Duodenal mucosa (tissue), 2 donors: ENCODE measurements at regions not wholly inside any gene's neighbourhood (a gene's known extent, or its start where the extent isn't known, plus 50 kb on each side); places are given as distances from the start of the nearest gene placed in this dataset.
"Not testable (repeated sequence)": the region's sequence is repeated elsewhere in the genome, so short reads cannot be mapped to it uniquely, and the experiment has no call there.

Source experiments
- H3K27ac ChIP-seq: one replicate; pipeline ENCODE4 v1.7.0; 2013; ENCODE audit warnings: low read depth, low read length
- H3K27me3 ChIP-seq, 2 donors: one replicate each; pipeline ENCODE4 v1.7.0; 2013; ENCODE audit warnings: low read length in 2 of 2, control low read depth in 1 of 2; ENCODE audit not compliant: insufficient read depth in 2 of 2, control insufficient read depth in 1 of 2
- H3K36me3 ChIP-seq, 2 donors: one replicate each; pipeline ENCODE4 v1.7.0; 2013; ENCODE audit warnings: low read length in 2 of 2, control low read depth in 1 of 2; ENCODE audit not compliant: insufficient read depth in 2 of 2, control insufficient read depth in 1 of 2
- H3K4me1 ChIP-seq, 2 donors: one replicate each; pipeline ENCODE4 v1.7.0; 2013; ENCODE audit warnings: low read length in 2 of 2, control low read depth in 1 of 2; ENCODE audit not compliant: insufficient read depth in 2 of 2, control insufficient read depth in 1 of 2
- H3K4me3 ChIP-seq, 2 donors: one replicate each; pipeline ENCODE4 v1.7.0; 2013; ENCODE audit warnings: low read length in 2 of 2, low read depth in 1 of 2
- H3K9ac ChIP-seq, 2 donors: one replicate each; pipeline ENCODE4 v1.7.0; 2013; ENCODE audit warnings: low read length in 2 of 2, low read depth in 1 of 2
- H3K9me3 ChIP-seq, 2 donors: one replicate each; pipeline ENCODE4 v1.7.0; 2013; ENCODE audit warnings: low read length in 2 of 2, control low read depth in 1 of 2; ENCODE audit not compliant: control insufficient read depth in 1 of 2

DNA sequence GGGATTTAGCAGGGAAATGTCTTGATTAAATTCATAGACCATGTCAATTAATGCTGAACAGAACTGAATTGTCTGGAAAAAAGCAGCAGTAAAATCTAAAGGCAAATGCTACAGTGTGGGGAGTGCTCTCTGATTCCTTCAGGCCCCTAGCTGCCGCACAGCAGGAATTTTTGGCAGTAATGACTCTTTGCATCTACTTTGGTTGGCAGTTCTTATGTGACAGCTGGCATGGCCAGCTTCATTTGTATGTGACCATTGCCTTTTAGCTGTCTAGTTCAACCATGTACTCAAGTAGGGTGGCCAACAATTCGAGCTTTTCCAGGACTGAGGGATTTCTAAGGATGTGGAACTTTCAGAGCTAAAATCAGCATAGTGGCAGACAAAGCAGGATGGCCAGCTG is 499.1 kb upstream of the MAN1A1 start:
- Histone ChIP-seq H3K4me1 (no peaks in the 10 kb centered on the region), H3K4me3 (no peak overlapping the region), H3K9me3 (no peaks in the 10 kb centered on the region), H3K27me3 (no peaks in the 10 kb centered on the region), H3K27ac (no peak overlapping the region), H3K36me3 (no peaks in the 10 kb centered on the region), H3K9ac (no peak overlapping the region)

DNA sequence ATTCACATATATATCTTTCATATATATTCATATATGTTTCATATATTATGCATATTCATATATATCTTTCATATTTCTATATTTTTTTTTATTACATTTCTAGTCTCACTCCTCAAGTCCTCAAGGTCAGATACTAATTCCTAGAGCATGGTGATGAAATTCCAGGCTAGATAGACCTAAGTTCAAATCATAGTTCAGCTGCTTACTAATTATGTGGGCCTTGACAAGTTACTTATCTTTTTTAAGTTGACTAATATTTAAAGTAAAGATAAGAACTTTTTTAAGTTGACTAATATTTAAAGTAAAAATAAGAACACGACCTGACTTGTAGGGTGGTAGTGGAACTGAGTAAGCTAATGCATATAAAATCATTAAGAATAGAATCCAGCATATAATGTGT is 495.6 kb upstream of the MAN1A1 start:
- Histone ChIP-seq H3K9ac (no peak overlapping the region), H3K36me3 (no peaks in the 10 kb centered on the region), H3K9me3 (no peaks in the 10 kb centered on the region), H3K4me3 (no peak overlapping the region), H3K27ac (no peak overlapping the region), H3K27me3 (no peaks in the 10 kb centered on the region), H3K4me1 (no peaks in the 10 kb centered on the region)

DNA sequence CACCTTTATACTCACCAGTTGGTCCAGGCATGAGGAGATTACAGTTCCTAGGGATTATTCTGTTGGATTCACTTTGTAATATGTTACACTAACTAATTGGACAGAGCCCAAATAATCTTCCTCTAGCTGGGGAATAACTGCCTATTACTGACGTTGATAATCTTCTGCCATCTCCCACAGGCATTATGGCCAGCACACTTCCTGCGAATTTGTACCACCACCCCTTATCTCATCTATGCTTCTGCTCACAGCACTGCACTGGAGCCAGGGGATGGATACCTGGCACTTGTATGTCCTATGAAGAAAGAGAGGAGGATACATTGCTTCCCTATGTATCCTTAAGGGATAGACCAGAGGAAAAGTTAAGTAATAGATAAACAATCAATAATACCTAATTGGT is 494.8 kb upstream of the MAN1A1 start:
- no peaks in the 10 kb centered on the region for H3K9me3 ChIP-seq
- H3K27me3 ChIP-seq, result no peaks in the 10 kb centered on the region
- H3K9ac ChIP-seq, result no peak overlapping the region
- H3K4me1 ChIP-seq, result no peaks in the 10 kb centered on the region
- no peak overlapping the region for H3K4me3 ChIP-seq
- no peaks in the 10 kb centered on the region for H3K36me3 ChIP-seq
- H3K27ac ChIP-seq, result no peak overlapping the region

DNA sequence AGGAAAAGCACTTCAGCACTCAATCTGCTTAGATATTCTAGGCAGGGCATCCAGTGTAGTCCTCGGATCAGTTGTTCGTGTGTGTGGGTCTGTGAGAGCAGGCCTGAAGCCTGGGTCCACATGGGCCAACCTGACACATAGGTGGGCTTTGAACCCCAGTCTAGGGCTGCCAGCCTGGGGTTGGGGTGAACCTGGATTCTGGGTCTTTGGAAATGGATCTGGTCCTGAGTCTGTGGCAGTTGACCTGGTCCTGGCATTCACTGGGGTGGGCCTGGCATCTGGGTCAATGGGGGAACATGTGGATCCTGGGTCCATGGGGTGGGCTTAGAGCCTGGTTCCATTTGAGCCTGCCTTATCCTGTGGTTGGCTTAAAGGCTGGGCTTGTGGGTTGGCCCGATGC is 492.6 kb upstream of the MAN1A1 start:
- Histone ChIP-seq H3K27ac (no peak overlapping the region), H3K36me3 (no peaks in the 10 kb centered on the region), H3K4me1 (no peaks in the 10 kb centered on the region), H3K4me3 (no peak overlapping the region), H3K9ac (no peak overlapping the region), H3K9me3 (no peaks in the 10 kb centered on the region), H3K27me3 (no peaks in the 10 kb centered on the region)

DNA sequence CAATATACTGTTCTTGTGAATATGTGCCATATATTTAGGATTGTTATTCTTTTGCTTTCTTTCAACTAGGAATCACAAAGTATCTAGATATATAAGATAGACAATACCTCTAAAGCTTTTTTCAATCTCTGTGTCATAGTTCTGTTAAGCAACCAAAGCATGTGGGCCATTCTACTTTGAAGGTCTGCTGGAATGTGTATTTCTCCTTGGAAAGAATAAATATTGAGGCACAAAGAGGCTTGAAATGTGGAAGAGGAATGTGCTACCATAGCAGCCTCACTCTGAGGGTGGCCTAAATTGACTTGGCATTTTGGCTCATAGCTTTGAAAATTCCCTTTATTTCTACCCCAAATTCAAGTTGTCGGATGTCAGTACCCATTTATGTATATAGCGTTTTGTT is 488.5 kb upstream of the MAN1A1 start:
- Histone ChIP-seq H3K27ac (no peak overlapping the region), H3K36me3 (no peaks in the 10 kb centered on the region), H3K4me3 (no peak overlapping the region), H3K9ac (no peak overlapping the region), H3K27me3 (no peaks in the 10 kb centered on the region), H3K4me1 (no peaks in the 10 kb centered on the region), H3K9me3 (no peaks in the 10 kb centered on the region)

DNA sequence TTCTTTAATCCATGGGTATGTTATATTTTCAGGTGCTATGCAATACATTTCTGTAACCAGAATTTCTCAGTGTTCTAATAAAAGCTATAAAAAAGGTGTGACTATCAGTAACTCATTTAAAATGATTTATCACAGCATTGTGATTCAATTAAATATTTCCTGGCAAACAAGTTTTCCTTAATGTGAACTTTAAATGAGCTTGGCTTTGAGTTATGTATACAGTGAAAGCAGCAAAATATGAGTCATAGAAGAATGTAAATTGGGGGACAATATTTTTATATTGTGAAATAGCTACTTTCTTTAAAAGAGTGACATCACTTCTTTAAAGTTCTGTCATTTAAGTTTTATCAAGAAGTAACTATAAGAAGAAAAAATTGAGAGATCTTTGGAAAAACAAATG is 484.9 kb upstream of the MAN1A1 start:
- H3K4me3 ChIP-seq, result no peak overlapping the region
- no peaks in the 10 kb centered on the region for H3K36me3 ChIP-seq
- no peak overlapping the region for H3K27ac ChIP-seq
- H3K9me3 ChIP-seq, result no peaks in the 10 kb centered on the region
- H3K27me3 ChIP-seq, result no peaks in the 10 kb centered on the region
- no peak overlapping the region for H3K9ac ChIP-seq
- H3K4me1 ChIP-seq, result no peaks in the 10 kb centered on the region

DNA sequence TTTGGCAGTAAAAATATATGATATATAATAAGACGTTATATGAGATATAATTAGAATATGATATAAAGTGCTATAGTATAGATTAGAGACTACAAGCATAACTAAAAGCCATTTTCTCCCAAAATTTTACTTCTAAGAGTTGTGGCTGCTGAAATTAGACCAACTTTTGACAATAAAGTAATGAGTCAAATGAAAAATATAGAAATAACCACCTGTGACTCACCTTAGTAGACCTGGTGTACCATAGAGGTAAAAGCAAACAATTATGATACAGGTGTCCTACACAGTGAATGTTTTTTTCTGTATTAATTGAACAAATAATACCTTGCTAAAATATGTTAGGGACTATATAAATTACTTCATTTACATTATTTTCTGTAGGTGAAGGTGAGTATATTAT is 482.9 kb upstream of the MAN1A1 start:
- Histone ChIP-seq H3K4me1 (no peaks in the 10 kb centered on the region), H3K27ac (no peak overlapping the region), H3K36me3 (no peaks in the 10 kb centered on the region), H3K27me3 (no peaks in the 10 kb centered on the region), H3K9me3 (no peaks in the 10 kb centered on the region), H3K4me3 (no peak overlapping the region), H3K9ac (no peak overlapping the region)

DNA sequence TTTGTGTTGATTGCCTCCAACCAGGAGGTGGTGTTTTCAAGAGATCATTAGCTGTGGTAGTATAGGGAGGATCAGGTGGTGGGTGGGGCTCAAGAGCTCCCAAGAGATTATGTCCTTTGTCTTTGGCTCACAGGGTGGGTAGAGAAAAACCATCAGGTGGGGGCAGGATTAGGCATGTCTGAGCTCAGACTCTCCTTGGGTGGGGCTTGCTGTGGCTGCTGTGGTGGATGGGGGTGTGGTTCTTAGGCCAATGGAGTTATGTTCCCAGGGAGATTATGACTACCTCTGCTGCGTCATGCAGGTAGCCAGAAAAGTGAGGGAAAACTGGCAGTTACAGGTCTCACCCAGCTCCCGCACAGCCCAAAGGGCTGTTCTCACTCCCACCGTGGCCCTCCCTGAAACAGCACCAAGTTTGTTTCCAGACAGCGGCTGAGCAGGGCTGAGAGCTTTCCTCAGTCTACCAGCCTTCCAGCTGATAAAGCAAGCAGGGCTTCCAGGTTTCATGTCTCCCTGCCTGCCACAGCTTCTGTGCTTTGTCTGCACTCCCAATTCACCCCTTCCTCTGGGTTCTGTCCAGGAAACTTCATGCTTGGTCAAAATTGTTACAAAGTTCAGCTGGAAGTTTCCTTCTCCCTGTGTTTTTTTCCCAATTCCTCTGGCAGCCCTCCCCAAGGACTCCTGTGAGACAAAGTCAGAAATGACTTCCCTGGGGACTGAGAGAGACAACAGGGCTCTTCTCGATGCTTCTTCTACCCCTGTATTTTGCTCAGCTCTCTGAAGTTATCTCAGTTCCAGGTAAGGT is 481.1 kb upstream of the MAN1A1 start:
- no peak overlapping the region for H3K27ac ChIP-seq
- no peak overlapping the region for H3K9ac ChIP-seq

DNA sequence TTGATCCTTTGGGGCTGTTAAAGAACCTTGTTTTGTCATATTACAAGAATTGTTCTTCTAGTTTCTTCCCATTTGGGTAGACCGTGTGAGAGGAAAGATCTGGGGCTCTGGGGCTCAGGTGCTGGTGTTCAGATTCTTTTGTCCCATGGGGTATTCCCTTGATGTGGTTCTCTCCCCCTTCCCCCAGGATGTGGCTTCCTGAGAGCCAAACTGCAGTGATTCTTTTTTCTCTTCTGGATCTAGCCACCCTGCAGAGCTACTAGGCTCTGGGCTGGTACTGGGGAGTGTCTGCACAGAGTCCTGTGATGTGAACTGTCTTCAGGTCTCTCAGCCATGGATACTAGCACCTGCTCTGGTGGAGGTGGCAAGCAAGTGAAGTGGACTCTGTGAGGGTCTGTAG is 480.5 kb upstream of the MAN1A1 start:
- no peak overlapping the region for H3K4me3 ChIP-seq
- no peaks in the 10 kb centered on the region for H3K27me3 ChIP-seq
- no peaks in the 10 kb centered on the region for H3K9me3 ChIP-seq
- no peaks in the 10 kb centered on the region for H3K4me1 ChIP-seq
- no peak overlapping the region for H3K9ac ChIP-seq
- H3K36me3 ChIP-seq, result no peaks in the 10 kb centered on the region
- no peak overlapping the region for H3K27ac ChIP-seq

More for the DNA sequence above, 481.1 kb upstream of the MAN1A1 start:
- H3K27me3 ChIP-seq, result no peaks in the 10 kb centered on the region
- H3K9me3 ChIP-seq, result no peaks in the 10 kb centered on the region
- H3K36me3 ChIP-seq, result no peaks in the 10 kb centered on the region
- H3K4me3 ChIP-seq, result no peak overlapping the region
- H3K4me1 ChIP-seq, result no peaks in the 10 kb centered on the region

DNA sequence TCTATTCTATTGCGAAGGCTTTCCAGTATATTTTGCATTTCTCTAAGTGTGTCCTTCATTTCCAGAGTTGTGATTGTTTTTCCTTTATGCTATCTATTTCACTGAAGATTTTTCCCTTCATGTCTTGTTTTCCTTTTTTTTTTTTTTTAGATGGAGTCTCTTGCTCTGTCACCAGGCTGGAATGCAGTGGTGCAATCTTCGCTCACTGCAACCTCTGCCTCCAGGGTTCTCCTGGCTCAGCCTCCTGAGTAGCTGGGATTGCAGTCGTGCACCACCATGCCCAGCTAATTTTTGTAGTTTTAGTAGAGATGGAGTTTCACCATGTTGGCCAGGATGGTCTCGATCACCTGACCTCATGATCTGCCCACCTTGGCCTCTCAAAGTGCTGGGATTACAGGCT is 479.9 kb upstream of the MAN1A1 start:
- not testable (repeated sequence) for H3K36me3 ChIP-seq, H3K4me3 ChIP-seq, H3K9me3 ChIP-seq, H3K9ac ChIP-seq, H3K4me1 ChIP-seq, H3K27me3 ChIP-seq, H3K27ac ChIP-seq

DNA sequence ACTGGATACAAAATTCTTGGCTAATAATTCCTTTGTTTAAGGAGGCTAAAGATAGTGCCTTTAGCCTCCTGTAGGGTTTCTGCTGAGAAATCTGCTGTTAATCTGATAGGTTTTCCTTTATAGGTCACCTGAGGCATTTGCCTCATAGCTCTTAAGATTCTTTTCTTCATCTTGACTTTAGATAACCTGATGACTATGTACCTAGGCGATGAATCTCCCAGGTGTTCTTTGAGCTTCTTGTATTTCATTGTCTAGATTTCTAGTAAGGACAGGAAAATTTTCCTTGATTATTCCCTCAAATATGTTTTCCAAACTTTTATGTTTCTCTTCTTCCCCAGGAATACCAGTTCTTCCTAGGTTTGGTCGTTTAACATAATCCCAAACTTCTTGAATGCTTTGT is 479.4 kb upstream of the MAN1A1 start:
- Histone ChIP-seq H3K4me3 (no peak overlapping the region), H3K9me3 (no peaks in the 10 kb centered on the region), H3K4me1 (no peaks in the 10 kb centered on the region)

More for the DNA sequence above, 479.4 kb upstream of the MAN1A1 start:
- Histone ChIP-seq H3K27ac (no peak overlapping the region), H3K36me3 (no peaks in the 10 kb centered on the region), H3K9ac (no peak overlapping the region), H3K27me3 (no peaks in the 10 kb centered on the region)
